ENCODE measurements at regions not wholly inside any gene's neighbourhood (a gene's known extent, or its start where the extent isn't known, plus 50 kb on each side); places are given as distances from the start of the nearest gene placed in this dataset.

GRCh38 chr5:157930710-157931109, 71.8 kb upstream of the CLINT1 start:
- WGBS, 2 experiments (ENCODE audit: insufficient coverage in 2 of 2), result 90 to 96% methylated on average over 7 of the region's 7 CpGs
- Histone ChIP-seq H3K4me1 (ENCODE audit: control insufficient read depth, insufficient read depth, low read length, poor library complexity, severe bottlenecking) (no peaks in the 10 kb centered on the region), H3K36me3 (ENCODE audit: control insufficient read depth, insufficient read depth, low read length) (no peaks in the 10 kb centered on the region), H3K27ac (ENCODE audit: low read depth, low read length, severe bottlenecking) (no peak overlapping the region), H3K4me3 (ENCODE audit: extremely low read depth, insufficient read depth, low read length, poor library complexity, severe bottlenecking) (no peak overlapping the region), H3K9me3 (ENCODE audit: control insufficient read depth, low read length) (no peaks in the 10 kb centered on the region)

- Histone ChIP-seq H3K9me3 (ENCODE audit: control insufficient read depth, low read length) (no peaks in the 10 kb centered on the region), H3K27ac (ENCODE audit: low read depth, low read length, severe bottlenecking) (no peak overlapping the region), H3K36me3 (ENCODE audit: control insufficient read depth, insufficient read depth, low read length) (no peaks in the 10 kb centered on the region), H3K4me3 (ENCODE audit: extremely low read depth, insufficient read depth, low read length, poor library complexity, severe bottlenecking) (no peak overlapping the region), H3K4me1 (ENCODE audit: control insufficient read depth, insufficient read depth, low read length, poor library complexity, severe bottlenecking) (no peaks in the 10 kb centered on the region)
- WGBS, 2 experiments (ENCODE audit: insufficient coverage in 2 of 2), result 0 to 14% methylated on average over 1 of the region's 4 CpGs
Measured at GRCh38 chr5:157926977-157927376, 68.0 kb upstream of the CLINT1 start.

GRCh38 chr5:157925786-157926671, 67.1 kb upstream of the CLINT1 start:
- H3K9me3 ChIP-seq (ENCODE audit: control insufficient read depth, low read length), result no peaks in the 10 kb centered on the region
- H3K4me3 ChIP-seq (ENCODE audit: extremely low read depth, insufficient read depth, low read length, poor library complexity, severe bottlenecking), result no peak overlapping the region
- 73 to 75% methylated on average over 14 of the region's 14 CpGs for WGBS, 2 experiments (ENCODE audit: insufficient coverage in 2 of 2)
- H3K36me3 ChIP-seq (ENCODE audit: control insufficient read depth, insufficient read depth, low read length), result no peaks in the 10 kb centered on the region
- H3K27ac ChIP-seq (ENCODE audit: low read depth, low read length, severe bottlenecking), result no peak overlapping the region
- H3K4me1 ChIP-seq (ENCODE audit: control insufficient read depth, insufficient read depth, low read length, poor library complexity, severe bottlenecking), result no peaks in the 10 kb centered on the region

GRCh38 chr5:157924931-157925729, 66.2 kb upstream of the CLINT1 start:
- H3K27ac ChIP-seq (ENCODE audit: low read depth, low read length, severe bottlenecking), result no peak overlapping the region
- no peaks in the 10 kb centered on the region for H3K36me3 ChIP-seq (ENCODE audit: control insufficient read depth, insufficient read depth, low read length)
- H3K9me3 ChIP-seq (ENCODE audit: control insufficient read depth, low read length), result no peaks in the 10 kb centered on the region
- WGBS, 2 experiments (ENCODE audit: insufficient coverage in 2 of 2), result 89 to 94% methylated on average over 4 to 5 of the region's 8 CpGs
- H3K4me3 ChIP-seq (ENCODE audit: extremely low read depth, insufficient read depth, low read length, poor library complexity, severe bottlenecking), result no peak overlapping the region
- H3K4me1 ChIP-seq (ENCODE audit: control insufficient read depth, insufficient read depth, low read length, poor library complexity, severe bottlenecking), result no peaks in the 10 kb centered on the region

GRCh38 chr5:157924490-157924889, 65.5 kb upstream of the CLINT1 start:
- no peak overlapping the region for H3K27ac ChIP-seq (ENCODE audit: low read depth, low read length, severe bottlenecking)
- H3K4me3 ChIP-seq (ENCODE audit: extremely low read depth, insufficient read depth, low read length, poor library complexity, severe bottlenecking), result no peak overlapping the region
- no peaks in the 10 kb centered on the region for H3K36me3 ChIP-seq (ENCODE audit: control insufficient read depth, insufficient read depth, low read length)
- H3K9me3 ChIP-seq (ENCODE audit: control insufficient read depth, low read length), result no peaks in the 10 kb centered on the region
- WGBS, 2 experiments (ENCODE audit: insufficient coverage in 2 of 2), result 100% methylated on average over 1 of the region's 2 CpGs; no CpG with 5 or more reads in 1 of the 2 experiments
- H3K4me1 ChIP-seq (ENCODE audit: control insufficient read depth, insufficient read depth, low read length, poor library complexity, severe bottlenecking), result no peaks in the 10 kb centered on the region

GRCh38 chr5:157923765-157924164, 64.8 kb upstream of the CLINT1 start:
- no peaks in the 10 kb centered on the region for H3K36me3 ChIP-seq (ENCODE audit: control insufficient read depth, insufficient read depth, low read length)
- H3K4me3 ChIP-seq (ENCODE audit: extremely low read depth, insufficient read depth, low read length, poor library complexity, severe bottlenecking), result no peak overlapping the region
- H3K9me3 ChIP-seq (ENCODE audit: control insufficient read depth, low read length), result no peaks in the 10 kb centered on the region
- 69 to 86% methylated on average over 2 to 3 of the region's 3 CpGs for WGBS, 2 experiments (ENCODE audit: insufficient coverage in 2 of 2)
- H3K4me1 ChIP-seq (ENCODE audit: control insufficient read depth, insufficient read depth, low read length, poor library complexity, severe bottlenecking), result peaks cover 3% of the 10 kb centered on the region
- no peak overlapping the region for H3K27ac ChIP-seq (ENCODE audit: low read depth, low read length, severe bottlenecking)

GRCh38 chr5:157922026-157922425, 63.1 kb upstream of the CLINT1 start:
- WGBS, 2 experiments (ENCODE audit: insufficient coverage in 2 of 2), result 96 to 100% methylated on average over 3 to 4 of the region's 4 CpGs
- Histone ChIP-seq H3K36me3 (ENCODE audit: control insufficient read depth, insufficient read depth, low read length) (no peaks in the 10 kb centered on the region), H3K4me1 (ENCODE audit: control insufficient read depth, insufficient read depth, low read length, poor library complexity, severe bottlenecking) (peaks cover 10% of the 10 kb centered on the region), H3K4me3 (ENCODE audit: extremely low read depth, insufficient read depth, low read length, poor library complexity, severe bottlenecking) (no peak overlapping the region), H3K9me3 (ENCODE audit: control insufficient read depth, low read length) (no peaks in the 10 kb centered on the region), H3K27ac (ENCODE audit: low read depth, low read length, severe bottlenecking) (no peak overlapping the region)

- Histone ChIP-seq H3K4me1 (ENCODE audit: control insufficient read depth, insufficient read depth, low read length, poor library complexity, severe bottlenecking) (peaks cover 10% of the 10 kb centered on the region), H3K27ac (ENCODE audit: low read depth, low read length, severe bottlenecking) (no peak overlapping the region), H3K9me3 (ENCODE audit: control insufficient read depth, low read length) (no peaks in the 10 kb centered on the region), H3K4me3 (ENCODE audit: extremely low read depth, insufficient read depth, low read length, poor library complexity, severe bottlenecking) (no peak overlapping the region), H3K36me3 (ENCODE audit: control insufficient read depth, insufficient read depth, low read length) (no peaks in the 10 kb centered on the region)
- 84 to 100% methylated on average over 3 of the region's 3 CpGs for WGBS, 2 experiments (ENCODE audit: insufficient coverage in 2 of 2)
Measured at GRCh38 chr5:157920828-157921170, 61.9 kb upstream of the CLINT1 start.

GRCh38 chr5:157918811-157919742, 60.1 kb upstream of the CLINT1 start:
- Histone ChIP-seq H3K4me1 (ENCODE audit: control insufficient read depth, insufficient read depth, low read length, poor library complexity, severe bottlenecking) (peaks cover 10% of the 10 kb centered on the region), H3K27ac (ENCODE audit: low read depth, low read length, severe bottlenecking) (no peak overlapping the region)
- WGBS, 2 experiments (ENCODE audit: insufficient coverage in 2 of 2), result 74 to 77% methylated on average over 8 to 9 of the region's 19 CpGs

More at GRCh38 chr5:157918811-157919742, 60.1 kb upstream of the CLINT1 start:
- Histone ChIP-seq H3K36me3 (ENCODE audit: control insufficient read depth, insufficient read depth, low read length) (no peaks in the 10 kb centered on the region), H3K9me3 (ENCODE audit: control insufficient read depth, low read length) (no peaks in the 10 kb centered on the region), H3K4me3 (ENCODE audit: extremely low read depth, insufficient read depth, low read length, poor library complexity, severe bottlenecking) (no peak overlapping the region)

All from mesodermal cell (in vitro differentiated cells).